GM06990 (cell line): ENCODE measurements at regions not wholly inside any gene's neighbourhood (a gene's known extent, or its start where the extent isn't known, plus 50 kb on each side); places are given as distances from the start of the nearest gene placed in this dataset.
"Not testable (repeated sequence)": the region's sequence is repeated elsewhere in the genome, so short reads cannot be mapped to it uniquely, and the experiment has no call there.

Source experiments
- DNase-seq: peaks from one replicate; pipeline ENCODE4 v3.0.0-alpha.2; 2011; ENCODE audit not compliant: insufficient read length; ENCODE audit errors: extremely low read depth
- H3K27me3 ChIP-seq: replicated peaks from 2 replicates; pipeline ENCODE4 v1.6.0; 2011; ENCODE audit warnings: low read length; ENCODE audit not compliant: control insufficient read depth, insufficient read depth
- H3K36me3 ChIP-seq: 2 replicates; pipeline ENCODE4 v1.5.1; 2011; ENCODE audit warnings: low read length; ENCODE audit not compliant: control insufficient read depth, insufficient read depth
- H3K4me3 ChIP-seq: replicated peaks from 2 replicates; pipeline ENCODE4 v1.5.1; 2011; ENCODE audit warnings: low read depth, mild to moderate bottlenecking, control low read depth, low read length
- CTCF ChIP-seq: IDR thresholded peaks from 2 replicates; pipeline ENCODE4 v1.5.1; 2011; ENCODE audit warnings: low read length, control low read depth, mild to moderate bottlenecking, inconsistent platforms; ENCODE audit not compliant: insufficient read depth, poor library complexity, severe bottlenecking

GRCh38 chr5:159807586-159807985, 108.7 kb upstream of the ADRA1B start:
- Histone ChIP-seq H3K4me3 (no peak overlapping the region), H3K27me3 (no peaks in the 10 kb centered on the region), H3K36me3 (no peaks in the 10 kb centered on the region)
- TF ChIP-seq CTCF: no peak
- no peak for DNase-seq

DNA sequence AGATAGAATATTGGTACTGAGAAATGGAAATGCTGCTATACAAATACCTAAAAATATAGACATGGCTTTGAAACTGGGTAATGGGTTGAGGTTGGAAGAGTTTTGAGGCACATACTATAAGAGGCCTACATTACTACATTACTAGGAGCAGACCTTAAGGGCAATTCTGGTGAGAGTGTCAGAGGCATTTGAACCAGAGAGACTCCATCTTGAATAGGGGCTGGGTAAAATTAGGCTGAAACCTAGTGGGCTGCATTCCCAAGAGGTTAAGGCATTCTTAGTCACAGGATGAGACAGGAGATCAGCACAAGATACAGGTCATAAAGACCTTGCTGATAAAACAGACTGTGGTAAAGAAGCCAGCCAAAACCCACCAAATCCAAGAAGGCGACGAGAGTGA, 104.6 kb upstream of the ADRA1B start:
- TF ChIP-seq CTCF: no peak
- no peak overlapping the region for H3K4me3 ChIP-seq
- no peaks in the 10 kb centered on the region for H3K27me3 ChIP-seq
- DNase-seq: no peak
- no peaks in the 10 kb centered on the region for H3K36me3 ChIP-seq

DNA sequence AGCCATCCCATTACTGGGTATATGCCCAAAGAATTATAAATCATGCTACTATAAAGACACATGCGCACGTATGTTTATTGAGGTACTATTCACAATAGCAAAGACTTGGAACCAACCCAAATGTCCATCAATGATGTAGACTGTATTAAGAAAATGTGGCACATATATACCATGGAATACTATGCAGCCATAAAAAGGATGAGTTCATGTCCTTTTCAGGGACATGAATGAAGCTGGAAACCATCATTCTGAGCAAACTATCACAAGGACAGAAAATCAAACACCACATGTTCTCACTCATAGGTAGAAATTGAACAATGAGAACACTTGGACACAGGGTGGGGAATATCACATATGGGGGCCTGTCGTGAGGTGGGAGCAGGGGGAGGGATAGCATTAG, 103.5 kb upstream of the ADRA1B start:
- H3K27me3 ChIP-seq, DNase-seq, H3K4me3 ChIP-seq, H3K36me3 ChIP-seq: not testable (repeated sequence)

- H3K4me3 ChIP-seq: no peak overlapping the region
- no peaks in the 10 kb centered on the region for H3K36me3 ChIP-seq
- no peaks in the 10 kb centered on the region for H3K27me3 ChIP-seq
- no peak for TF ChIP-seq CTCF
- no peak for DNase-seq
Measured at GRCh38 chr5:159814222-159814621, 102.1 kb upstream of the ADRA1B start.

DNA sequence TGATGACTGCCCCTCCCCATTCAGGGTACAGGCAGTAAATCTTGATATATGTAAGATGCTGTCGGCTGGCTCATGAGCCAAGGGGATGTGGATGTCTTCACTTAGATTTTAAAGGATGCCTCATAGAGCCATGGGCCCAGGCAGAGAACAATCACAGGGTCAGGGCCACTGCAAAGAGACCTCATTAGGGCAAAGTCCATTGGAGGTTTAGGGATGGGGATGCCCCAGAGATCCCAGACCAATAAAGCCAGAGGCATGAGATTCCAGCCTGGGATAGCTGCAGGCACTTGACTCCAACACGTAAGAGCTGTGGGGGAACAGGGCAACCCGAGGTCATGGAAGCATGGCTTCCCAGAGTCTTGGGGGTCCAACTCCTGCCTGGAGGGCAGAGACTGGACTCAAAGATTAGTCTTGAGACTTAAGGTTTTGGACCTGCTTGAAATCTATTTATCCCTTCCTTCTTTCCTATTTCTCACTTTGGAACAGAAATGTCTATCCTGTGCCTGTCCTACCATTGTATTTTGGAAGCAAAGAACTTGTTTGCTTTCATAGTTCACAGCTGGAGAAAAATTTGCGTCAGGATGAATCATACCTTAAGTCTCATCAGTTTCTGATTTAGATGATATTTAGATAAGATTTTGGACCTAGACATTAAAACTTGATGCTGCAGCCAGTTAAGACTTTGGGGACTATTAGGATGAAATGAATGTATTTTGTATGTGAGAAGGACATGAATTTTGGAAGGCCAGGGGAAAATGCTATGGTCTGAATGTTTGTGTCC, 101.3 kb upstream of the ADRA1B start:
- DNase-seq: no peak
- no peaks in the 10 kb centered on the region for H3K36me3 ChIP-seq
- TF ChIP-seq CTCF: no peak

DNA sequence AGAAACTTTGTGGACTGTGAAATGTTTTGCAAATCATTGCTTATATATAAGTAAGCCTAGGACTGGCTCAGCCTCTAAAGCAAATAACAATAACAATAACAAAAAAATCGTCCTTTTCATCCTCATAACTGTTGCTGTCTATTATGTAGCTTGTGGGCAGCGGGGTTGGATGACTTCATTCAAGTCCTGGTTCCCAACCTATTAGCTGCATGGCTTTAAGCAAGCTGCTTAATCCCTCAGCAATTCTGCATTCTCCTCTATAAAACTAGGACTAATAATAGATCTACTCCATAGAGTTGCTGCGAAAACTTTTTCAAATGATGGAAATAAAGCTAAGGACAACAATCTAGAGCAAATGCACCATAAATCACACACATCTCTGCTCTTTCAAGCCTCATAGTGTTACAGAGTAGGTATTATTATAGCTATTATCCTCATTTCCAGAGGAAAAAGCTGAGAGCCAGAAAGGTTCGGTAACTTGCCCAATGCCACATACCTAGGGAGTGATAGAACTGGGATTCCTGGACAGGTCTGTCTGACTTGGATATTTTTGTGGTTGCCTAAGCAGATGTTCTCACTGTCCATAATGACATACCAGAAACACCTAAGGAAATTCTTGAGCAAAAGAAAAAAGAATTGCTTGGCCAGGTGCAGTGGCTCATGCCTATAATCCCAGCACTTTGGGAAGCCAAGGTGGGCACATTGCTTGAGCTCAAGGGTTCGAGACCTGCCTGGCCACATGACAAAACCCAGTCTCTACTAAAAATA, 98.8 kb upstream of the ADRA1B start:
- Histone ChIP-seq H3K4me3 (no peak overlapping the region), H3K27me3 (no peaks in the 10 kb centered on the region), H3K36me3 (no peaks in the 10 kb centered on the region)
- no peak for DNase-seq
- TF ChIP-seq CTCF: no peak

More for the DNA sequence above, 101.3 kb upstream of the ADRA1B start:
- Histone ChIP-seq H3K27me3 (no peaks in the 10 kb centered on the region), H3K4me3 (no peak overlapping the region)
